Hepatocyte (in vitro differentiated cells): ENCODE measurements at regions not wholly inside any gene's neighbourhood (a gene's known extent, or its start where the extent isn't known, plus 50 kb on each side); places are given as distances from the start of the nearest gene placed in this dataset.
A peak's percentile ranks its signal among the peaks of the same experiment; 100 is the strongest.

Source experiments
- EZH2 ChIP-seq: fragments of 200-600 bp; sonication (generic); IDR thresholded peaks from 2 replicates; pipeline ENCODE4 v1.6.1; 2016; ENCODE audit warnings: antibody characterized with exemption, mild to moderate bottlenecking, borderline replicate concordance
- EZH2phosphoT487 ChIP-seq: fragments of 200-600 bp; sonication (generic); IDR thresholded peaks from one replicate; pipeline ENCODE4 v1.6.1; 2018; ENCODE audit warnings: antibody characterized with exemption, mild to moderate bottlenecking, low read depth, moderate library complexity; ENCODE audit not compliant: unreplicated experiment, severe bottlenecking
- TF ChIP-seq, protein P1 (sequence below): fragments of 200-600 bp; sonication (generic); IDR thresholded peaks from 2 replicates; pipeline ENCODE4 v1.5.1; 2016; ENCODE audit warnings: antibody characterized with exemption, mild to moderate bottlenecking; ENCODE audit not compliant: poor library complexity

DNA sequence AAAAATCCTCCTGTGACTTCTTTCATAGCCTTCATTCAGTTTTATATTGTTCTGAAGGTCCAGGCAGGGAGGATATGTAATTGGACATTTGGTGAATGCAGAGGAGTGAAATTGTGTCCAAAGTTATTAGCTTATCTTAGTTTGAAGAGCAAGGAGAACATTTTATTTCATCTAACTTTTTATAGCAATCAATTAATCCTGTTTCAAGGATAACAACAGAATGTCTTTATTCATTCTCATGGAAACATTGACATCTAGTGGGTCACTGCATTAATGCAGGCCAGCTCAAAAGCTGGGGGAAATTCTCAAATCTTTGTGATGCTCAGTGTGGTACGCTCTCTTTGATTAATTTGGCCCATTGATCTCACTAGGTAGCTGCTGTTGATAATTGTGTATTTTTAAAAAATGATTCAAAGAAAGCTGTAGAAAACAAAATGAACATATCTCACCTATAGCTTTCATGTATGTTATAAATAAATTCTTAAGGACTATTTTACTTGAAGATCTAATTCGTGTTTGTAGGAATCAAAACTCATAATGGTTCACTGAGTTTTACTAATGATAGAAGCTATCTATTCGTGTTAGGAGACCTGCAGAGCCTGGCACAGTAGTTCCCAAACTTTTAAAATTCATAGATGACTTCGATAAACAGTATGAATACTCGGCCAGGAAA is 150.8 kb upstream of the KCNMB2 start:
- TF ChIP-seq EZH2, result no peak
- TF ChIP-seq, protein P1, sequence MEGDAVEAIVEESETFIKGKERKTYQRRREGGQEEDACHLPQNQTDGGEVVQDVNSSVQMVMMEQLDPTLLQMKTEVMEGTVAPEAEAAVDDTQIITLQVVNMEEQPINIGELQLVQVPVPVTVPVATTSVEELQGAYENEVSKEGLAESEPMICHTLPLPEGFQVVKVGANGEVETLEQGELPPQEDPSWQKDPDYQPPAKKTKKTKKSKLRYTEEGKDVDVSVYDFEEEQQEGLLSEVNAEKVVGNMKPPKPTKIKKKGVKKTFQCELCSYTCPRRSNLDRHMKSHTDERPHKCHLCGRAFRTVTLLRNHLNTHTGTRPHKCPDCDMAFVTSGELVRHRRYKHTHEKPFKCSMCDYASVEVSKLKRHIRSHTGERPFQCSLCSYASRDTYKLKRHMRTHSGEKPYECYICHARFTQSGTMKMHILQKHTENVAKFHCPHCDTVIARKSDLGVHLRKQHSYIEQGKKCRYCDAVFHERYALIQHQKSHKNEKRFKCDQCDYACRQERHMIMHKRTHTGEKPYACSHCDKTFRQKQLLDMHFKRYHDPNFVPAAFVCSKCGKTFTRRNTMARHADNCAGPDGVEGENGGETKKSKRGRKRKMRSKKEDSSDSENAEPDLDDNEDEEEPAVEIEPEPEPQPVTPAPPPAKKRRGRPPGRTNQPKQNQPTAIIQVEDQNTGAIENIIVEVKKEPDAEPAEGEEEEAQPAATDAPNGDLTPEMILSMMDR, result peak; percentile 89
- TF ChIP-seq EZH2phosphoT487, result no peak
